SIG-M5 treated with dmso at 0.1 percent for 504 hours (cell line): ENCODE measurements at regions not wholly inside any gene's neighbourhood (a gene's known extent, or its start where the extent isn't known, plus 50 kb on each side); places are given as distances from the start of the nearest gene placed in this dataset.

Experiments
- DNase-seq: peaks from one replicate; lab custom pipeline; 2025; ENCODE audit not compliant: unreplicated experiment; lab: John Stamatoyannopoulos, UW

GRCh38 chr4:178696515-178696914, 1254.3 kb upstream of the AGA start:
- no peak for DNase-seq

GRCh38 chr4:178712486-178712885, 1270.2 kb upstream of the AGA start:
- DNase-seq = no peak

DNA sequence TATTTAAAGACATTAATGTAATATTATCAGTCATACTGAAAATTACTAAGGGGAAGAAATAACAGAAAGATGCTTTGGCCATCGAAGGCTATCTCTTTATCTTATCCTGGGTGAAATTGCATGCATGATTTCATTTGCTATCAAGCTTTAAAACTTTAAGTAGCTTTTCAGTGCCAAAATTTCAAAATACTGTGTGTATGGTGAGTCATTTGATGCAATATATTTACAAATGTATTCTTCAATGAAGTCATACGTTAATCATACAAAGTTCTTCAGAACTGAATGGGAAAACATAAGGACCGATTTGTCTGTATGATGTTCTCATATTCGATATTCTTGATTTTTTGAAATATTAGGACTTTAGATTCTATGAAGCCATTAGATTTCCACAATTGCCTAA, 1295.8 kb upstream of the AGA start:
- DNase-seq = no peak

- no peak for DNase-seq
These were observed 1303.0 kb upstream of the AGA start for GRCh38 chr4:178745203-178745602.

DNA sequence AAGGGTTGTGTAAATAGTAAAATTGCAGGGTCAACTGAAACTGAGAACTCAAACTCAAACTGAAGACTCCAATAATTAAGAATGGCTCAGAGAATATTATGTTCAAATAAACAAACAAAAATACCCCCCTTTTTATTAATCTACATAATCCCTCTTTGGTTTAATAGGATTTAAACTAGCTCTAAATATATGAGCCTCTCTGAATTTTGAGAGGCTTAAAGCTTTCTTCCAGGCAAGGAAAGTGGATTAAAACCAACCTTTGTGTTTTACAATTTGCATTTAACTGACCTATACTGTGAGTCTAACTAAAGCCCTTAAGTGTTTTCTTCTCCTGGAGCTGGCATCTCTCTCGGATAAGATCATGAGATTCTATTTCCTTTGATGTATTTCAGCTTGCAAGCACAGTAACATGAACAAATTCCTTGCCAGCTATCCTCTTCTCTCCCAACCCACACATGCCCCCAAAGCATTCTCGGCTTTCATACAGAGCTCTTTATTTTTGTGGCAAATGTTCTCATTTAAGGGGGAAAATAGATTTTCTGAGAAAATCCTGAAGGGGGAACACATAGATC, 1310.8 kb upstream of the AGA start:
- no peak for DNase-seq

GRCh38 chr4:178778496-178778895, 1336.3 kb upstream of the AGA start:
- no peak for DNase-seq

- no peak for DNase-seq
These were observed 1339.5 kb upstream of the AGA start for GRCh38 chr4:178781779-178782178.

- no peak for DNase-seq
These were observed 1342.3 kb upstream of the AGA start for GRCh38 chr4:178784491-178784890.

- DNase-seq = no peak
These were observed 1347.0 kb upstream of the AGA start for GRCh38 chr4:178789279-178789678.

GRCh38 chr4:178799204-178799603, 1357.0 kb upstream of the AGA start:
- no peak for DNase-seq

DNA sequence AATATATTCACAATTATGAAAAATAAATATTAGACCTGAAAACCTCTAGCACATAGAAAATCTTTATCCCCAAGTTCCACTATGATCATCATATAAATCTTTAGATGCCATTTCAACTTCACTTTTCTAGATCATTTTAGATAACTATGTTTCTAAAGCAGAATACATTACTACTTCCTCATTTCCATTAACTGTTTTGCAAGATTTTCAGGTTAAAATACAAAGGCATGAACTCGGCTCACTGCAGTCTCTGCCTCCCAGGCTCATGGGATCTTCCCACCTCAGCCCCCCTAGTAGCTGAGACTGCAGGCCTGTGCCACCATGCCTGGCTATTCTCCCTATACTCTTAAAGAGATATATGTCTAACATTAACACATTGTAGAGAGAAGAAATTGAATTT, 1365.9 kb upstream of the AGA start:
- DNase-seq = no peak

DNA sequence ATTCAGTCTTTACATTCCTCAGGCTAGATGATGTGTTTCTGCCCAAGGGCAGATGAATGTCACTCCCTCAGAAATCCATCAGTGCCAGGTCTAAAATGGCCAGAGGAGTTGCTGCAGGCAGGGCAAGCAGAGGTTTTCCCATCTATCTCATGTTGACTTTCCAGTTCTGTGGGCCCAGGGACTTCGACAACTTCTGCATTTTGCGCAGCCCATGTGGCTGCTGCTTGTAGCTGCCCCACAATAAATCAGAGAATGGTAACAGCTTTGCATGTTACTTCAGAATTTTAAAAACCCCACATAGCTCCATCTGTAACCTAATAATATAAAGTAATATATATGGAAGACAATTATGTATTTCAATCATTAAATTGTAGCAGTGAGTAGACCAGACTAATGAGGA, 1367.7 kb upstream of the AGA start:
- DNase-seq = no peak

DNA sequence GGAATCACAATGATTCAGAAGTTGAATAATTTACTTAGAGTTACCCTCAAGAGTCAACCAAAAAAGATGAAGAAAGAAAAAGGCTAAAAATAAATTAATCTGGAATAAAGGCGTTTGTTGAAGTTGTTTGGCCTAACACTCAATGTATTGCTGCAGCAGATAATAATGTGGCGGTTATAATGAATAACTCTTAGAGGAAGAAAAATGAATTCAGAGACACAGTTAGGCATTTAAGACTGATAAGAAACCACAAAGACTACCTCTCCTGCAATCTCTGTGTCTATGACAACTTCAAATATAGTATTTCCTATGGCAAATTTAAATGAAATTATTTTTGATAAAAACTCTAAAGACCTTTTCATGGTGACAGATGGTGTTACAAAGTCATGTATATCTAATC, 1369.1 kb upstream of the AGA start:
- DNase-seq = no peak

GRCh38 chr4:178812866-178813265, 1370.6 kb upstream of the AGA start:
- DNase-seq = no peak

GRCh38 chr4:178814908-178815307, 1372.7 kb upstream of the AGA start:
- no peak for DNase-seq

GRCh38 chr4:178823673-178824295, 1381.5 kb upstream of the AGA start:
- DNase-seq = no peak

DNA sequence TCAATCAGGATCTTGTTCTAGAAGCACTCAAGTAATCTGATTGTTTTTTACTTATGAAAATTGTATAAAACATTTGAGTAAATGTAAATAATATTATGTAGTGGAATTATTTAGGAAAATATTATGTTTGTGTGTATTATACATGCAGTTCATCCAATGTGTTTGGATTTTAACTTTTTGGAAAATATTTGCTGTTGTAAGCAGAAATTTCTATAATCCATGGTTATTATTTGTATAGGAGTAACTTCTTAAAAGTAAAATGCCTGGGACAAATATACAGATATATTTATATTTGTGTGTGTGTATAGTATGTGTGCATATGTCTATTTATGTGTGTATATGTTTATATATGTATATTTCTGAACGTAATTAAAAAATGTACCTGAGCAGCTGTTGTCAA, 1394.6 kb upstream of the AGA start:
- no peak for DNase-seq

- DNase-seq = no peak
These were observed 1396.5 kb upstream of the AGA start for GRCh38 chr4:178838776-178839175.

GRCh38 chr4:178856139-178856800, 1414.0 kb upstream of the AGA start:
- DNase-seq = no peak

DNA sequence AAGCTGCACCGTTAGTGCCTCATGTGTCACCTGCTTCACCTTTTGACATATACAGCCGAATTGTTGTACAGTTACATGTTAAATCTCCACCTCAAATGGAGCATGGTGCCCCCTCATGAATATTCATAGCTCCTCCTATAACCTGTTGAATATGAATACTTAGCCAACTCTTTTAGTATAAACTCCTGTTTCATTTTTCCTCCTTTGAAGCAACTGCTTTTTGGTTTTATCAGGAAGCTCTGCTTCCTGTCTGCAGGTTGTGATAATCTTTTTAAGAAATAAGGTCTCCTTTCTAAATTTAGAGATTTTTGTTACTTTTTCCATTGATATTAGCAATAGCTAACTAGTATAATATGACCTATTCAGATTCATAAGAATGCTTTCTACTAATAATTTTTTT, 1429.2 kb upstream of the AGA start:
- no peak for DNase-seq

DNA sequence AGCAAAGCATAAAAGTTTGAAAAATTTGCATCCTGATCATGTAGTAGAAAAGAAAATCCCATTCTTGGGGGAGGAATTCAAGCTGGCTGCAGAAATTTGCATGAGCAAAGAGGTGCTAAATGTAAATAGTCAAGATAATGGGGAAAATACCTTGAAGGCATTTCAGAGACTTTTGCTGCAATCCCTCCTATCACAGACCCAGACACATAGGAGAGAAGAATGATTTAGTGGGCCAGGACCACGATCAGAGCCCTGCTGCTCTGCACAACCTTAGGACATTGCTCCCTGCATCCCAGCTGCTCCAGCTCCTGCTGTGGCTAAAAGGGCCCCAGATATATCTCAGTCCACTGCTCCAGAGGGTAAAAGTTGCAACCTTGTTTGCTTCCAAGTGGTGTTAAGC, 1439.7 kb upstream of the AGA start:
- no peak for DNase-seq

GRCh38 chr4:178894126-178894525, 1451.9 kb upstream of the AGA start:
- DNase-seq = no peak

- DNase-seq = no peak
These were observed 1456.8 kb upstream of the AGA start for GRCh38 chr4:178899084-178899483.
